HK-2 (cell line): ENCODE measurements at regions not wholly inside any gene's neighbourhood (a gene's known extent, or its start where the extent isn't known, plus 50 kb on each side); places are given as distances from the start of the nearest gene placed in this dataset.
"Not testable (repeated sequence)": the region's sequence is repeated elsewhere in the genome, so short reads cannot be mapped to it uniquely, and the experiment has no call there.

Experiments used
- DNase-seq: peaks from one replicate; pipeline ENCODE4 v3.0.0-alpha.2; 2018; ENCODE audit not compliant: unreplicated experiment

- no peak for DNase-seq
These were observed 53.5 kb downstream of the XCL2 start for GRCh38 chr1:168490306-168490705.

- no peak for DNase-seq
These were observed 55.7 kb downstream of the XCL2 start for GRCh38 chr1:168488138-168488537.

- DNase-seq: not testable (repeated sequence)
These were observed 57.0 kb downstream of the XCL2 start for GRCh38 chr1:168486820-168487219.

GRCh38 chr1:168485048-168485447 is 58.7 kb downstream of the XCL2 start:
- no peak for DNase-seq

- no peak for DNase-seq
These were observed 59.7 kb downstream of the XCL2 start for GRCh38 chr1:168484083-168484482.

GRCh38 chr1:168483539-168483938 is 60.3 kb downstream of the XCL2 start:
- no peak for DNase-seq

GRCh38 chr1:168482106-168482505 is 61.7 kb downstream of the XCL2 start:
- DNase-seq: no peak

GRCh38 chr1:168481586-168481985 is 62.2 kb downstream of the XCL2 start:
- DNase-seq: no peak

GRCh38 chr1:168480997-168481396 is 62.8 kb downstream of the XCL2 start:
- no peak for DNase-seq

GRCh38 chr1:168477792-168478191 is 66.0 kb downstream of the XCL2 start:
- DNase-seq: no peak

GRCh38 chr1:168476588-168477385 is 67.0 kb downstream of the XCL2 start:
- DNase-seq: no peak

GRCh38 chr1:168474322-168474721 is 69.5 kb downstream of the XCL2 start:
- DNase-seq: no peak

- DNase-seq: no peak
These were observed 70.7 kb downstream of the XCL2 start for GRCh38 chr1:168473126-168473525.

GRCh38 chr1:168472223-168472622 is 71.6 kb downstream of the XCL2 start:
- no peak for DNase-seq

- DNase-seq: no peak
These were observed 72.8 kb downstream of the XCL2 start for GRCh38 chr1:168470901-168471431.

- peak; percentile 50 for DNase-seq
These were observed 74.1 kb downstream of the XCL2 start for GRCh38 chr1:168469690-168470089.

GRCh38 chr1:168468822-168469221 is 75.0 kb downstream of the XCL2 start:
- DNase-seq: no peak

- no peak for DNase-seq
These were observed 75.6 kb downstream of the XCL2 start for GRCh38 chr1:168468042-168468809.

- DNase-seq: no peak
These were observed 76.3 kb downstream of the XCL2 start for GRCh38 chr1:168467452-168467851.

GRCh38 chr1:168466714-168467131 is 77.1 kb downstream of the XCL2 start:
- no peak for DNase-seq

GRCh38 chr1:168466092-168466713 is 77.6 kb downstream of the XCL2 start:
- peak; percentile 38 for DNase-seq

- DNase-seq: not testable (repeated sequence)
These were observed 82.7 kb downstream of the XCL2 start for GRCh38 chr1:168461108-168461507.
